Fibroblast of lung (primary cell): ENCODE measurements at regions not wholly inside any gene's neighbourhood (a gene's known extent, or its start where the extent isn't known, plus 50 kb on each side); places are given as distances from the start of the nearest gene placed in this dataset.

ENCODE experiments used
- DNase-seq, 2 donors: peaks; one replicate each; pipeline versions ENCODE4 v3.0.0 to v3.0.0-alpha.2; 2010; ENCODE audit warnings: low read depth in 2 of 2
- H2AFZ ChIP-seq: 2 replicates; pipeline ENCODE4 v1.5.1; 2012; ENCODE audit warnings: low read length, control low read depth, inconsistent platforms
- H3K27ac ChIP-seq: 2 replicates; pipeline ENCODE4 v1.5.1; 2011; ENCODE audit warnings: low read length, control low read depth; ENCODE audit not compliant: insufficient read depth
- H3K27me3 ChIP-seq: 2 replicates; pipeline ENCODE4 v1.5.1; 2011; ENCODE audit warnings: mild to moderate bottlenecking, low read length; ENCODE audit not compliant: control insufficient read depth, insufficient read depth
- H3K36me3 ChIP-seq: 2 replicates; pipeline ENCODE4 v1.5.1; 2011; ENCODE audit warnings: low read length; ENCODE audit not compliant: control insufficient read depth, insufficient read depth
- H3K4me1 ChIP-seq: 2 replicates; pipeline ENCODE4 v1.5.1; 2011; ENCODE audit warnings: low read length; ENCODE audit not compliant: control insufficient read depth, insufficient read depth; ENCODE audit errors: extremely low read depth
- H3K4me2 ChIP-seq: 2 replicates; pipeline ENCODE4 v1.5.1; 2011; ENCODE audit warnings: low read length, control low read depth; ENCODE audit not compliant: insufficient read depth; ENCODE audit errors: extremely low read depth
- H3K4me3 ChIP-seq, 4 experiments: fragments of 200-600 bp in 1 of 4; sonication (generic) in 1 of 4; replicated peaks in 1 of 4; 2 replicates each; pipeline ENCODE4 v1.5.1; 2011 to 2016; ENCODE audit warnings: low read length in 4 of 4, low read depth in 3 of 4, mild to moderate bottlenecking in 3 of 4, control low read depth in 2 of 4, inconsistent platforms in 1 of 4, mixed read lengths in 1 of 4; ENCODE audit not compliant: insufficient read depth in 1 of 4; ENCODE audit errors: control extremely low read depth in 1 of 4
- H3K79me2 ChIP-seq: 2 replicates; pipeline ENCODE4 v1.5.1; 2012; ENCODE audit warnings: mild to moderate bottlenecking, low read length, inconsistent platforms; ENCODE audit not compliant: control insufficient read depth, insufficient read depth
- H3K9ac ChIP-seq: 2 replicates; pipeline ENCODE4 v1.5.1; 2011; ENCODE audit warnings: mild to moderate bottlenecking, low read length, control low read depth; ENCODE audit not compliant: insufficient read depth
- H3K9me3 ChIP-seq: 2 replicates; pipeline ENCODE4 v1.5.1; 2012; ENCODE audit warnings: low read depth, low read length; ENCODE audit not compliant: control insufficient read depth, insufficient read depth
- H4K20me1 ChIP-seq: 2 replicates; pipeline ENCODE4 v1.5.1; 2011; ENCODE audit warnings: low read length; ENCODE audit not compliant: control insufficient read depth, insufficient read depth; ENCODE audit errors: extremely low read depth
- CTCF ChIP-seq, 2 donors: IDR thresholded peaks in 1 of 2; conservative IDR thresholded peaks in 1 of 2; 1 replicate in 1 of 2; 2 replicates in 1 of 2; pipeline ENCODE4 v1.5.1; 2011 to 2012; ENCODE audit warnings: low read length in 2 of 2, control low read depth in 1 of 2, inconsistent platforms in 1 of 2, low read depth in 1 of 2, mild to moderate bottlenecking in 1 of 2
- EZH2 ChIP-seq: IDR thresholded peaks from 2 replicates; pipeline ENCODE4 v1.5.1; 2012; ENCODE audit warnings: low read length, control low read depth, mild to moderate bottlenecking; ENCODE audit errors: missing control alignments

GRCh38 chr10:59508956-59509355, 146.6 kb upstream of the FAM13C start:
- H3K4me1 ChIP-seq, result no peaks in the 10 kb centered on the region
- H3K9me3 ChIP-seq, result no peaks in the 10 kb centered on the region
- H3K36me3 ChIP-seq, result no peaks in the 10 kb centered on the region
- no peaks in the 10 kb centered on the region for H4K20me1 ChIP-seq
- DNase-seq, result peak in 1 of 2 donors; percentile 23
- no peak for TF ChIP-seq EZH2
- no peak for TF ChIP-seq CTCF (conservative IDR thresholded peaks at IDR 0.05 in 1 of 2, IDR thresholded peaks at IDR 0.05 in 1 of 2; ENCODE audit: low read depth in 1 of 2, low read length in 2 of 2)
- no peak overlapping the region for H3K4me2 ChIP-seq
- H3K27ac ChIP-seq, result no peak overlapping the region
- no peaks in the 10 kb centered on the region for H3K79me2 ChIP-seq
- H3K9ac ChIP-seq, result no peak overlapping the region
- no peak overlapping the region for H2AFZ ChIP-seq
- no peaks in the 10 kb centered on the region for H3K27me3 ChIP-seq
- H3K4me3 ChIP-seq, result no peak overlapping the region

- DNase-seq, result peak; percentile 74 to 83
- Histone ChIP-seq H3K4me1 (no peaks in the 10 kb centered on the region), H3K27me3 (no peaks in the 10 kb centered on the region), H4K20me1 (no peaks in the 10 kb centered on the region), H3K4me3 (no peak overlapping the region), H2AFZ (no peak overlapping the region), H3K36me3 (no peaks in the 10 kb centered on the region), H3K4me2 (no peak overlapping the region), H3K9me3 (no peaks in the 10 kb centered on the region), H3K9ac (no peak overlapping the region), H3K79me2 (no peaks in the 10 kb centered on the region), H3K27ac (no peak overlapping the region)
- TF ChIP-seq EZH2, result no peak
- TF ChIP-seq CTCF (conservative IDR thresholded peaks at IDR 0.05 in 1 of 2, IDR thresholded peaks at IDR 0.05 in 1 of 2; ENCODE audit: low read depth in 1 of 2, low read length in 2 of 2), result no peak
These were observed 145.9 kb upstream of the FAM13C start for GRCh38 chr10:59508296-59508695.

- no peaks in the 10 kb centered on the region for H3K27me3 ChIP-seq
- no peak overlapping the region for H3K27ac ChIP-seq
- no peak overlapping the region for H2AFZ ChIP-seq
- H3K4me2 ChIP-seq, result no peak overlapping the region
- H3K36me3 ChIP-seq, result no peaks in the 10 kb centered on the region
- no peaks in the 10 kb centered on the region for H4K20me1 ChIP-seq
- TF ChIP-seq CTCF (conservative IDR thresholded peaks at IDR 0.05 in 1 of 2, IDR thresholded peaks at IDR 0.05 in 1 of 2; ENCODE audit: low read depth in 1 of 2, low read length in 2 of 2), result no peak
- TF ChIP-seq EZH2, result no peak
- DNase-seq, result peak in 1 of 2 donors; percentile 56
- no peaks in the 10 kb centered on the region for H3K9me3 ChIP-seq
- no peak overlapping the region for H3K4me3 ChIP-seq
- H3K9ac ChIP-seq, result no peak overlapping the region
- H3K79me2 ChIP-seq, result no peaks in the 10 kb centered on the region
- H3K4me1 ChIP-seq, result no peaks in the 10 kb centered on the region
These were observed 143.6 kb upstream of the FAM13C start for GRCh38 chr10:59505926-59506325.
